ENCODE measurements at regions not wholly inside any gene's neighbourhood (a gene's known extent, or its start where the extent isn't known, plus 50 kb on each side); places are given as distances from the start of the nearest gene placed in this dataset.
"Not testable (repeated sequence)": the region's sequence is repeated elsewhere in the genome, so short reads cannot be mapped to it uniquely, and the experiment has no call there.

GRCh38 chr5:30368064-30368463 lies 825.4 kb upstream of the CDH6 start:
- no peak for DNase-seq

- DNase-seq: not testable (repeated sequence)
Observed at GRCh38 chr5:30365031-30365430, 828.5 kb upstream of the CDH6 start.

- DNase-seq: no peak
Observed at GRCh38 chr5:30357371-30357770, 836.1 kb upstream of the CDH6 start.

GRCh38 chr5:30355675-30356074 lies 837.8 kb upstream of the CDH6 start:
- no peak for DNase-seq

- no peak for DNase-seq
Observed at GRCh38 chr5:30347858-30348257, 845.6 kb upstream of the CDH6 start.

GRCh38 chr5:30345539-30346345 lies 847.7 kb upstream of the CDH6 start:
- DNase-seq: not testable (repeated sequence)

- no peak for DNase-seq
Observed at GRCh38 chr5:30343707-30344106, 849.8 kb upstream of the CDH6 start.

- no peak for DNase-seq
Observed at GRCh38 chr5:30341466-30341865, 852.0 kb upstream of the CDH6 start.

- DNase-seq: no peak
Observed at GRCh38 chr5:30337084-30337573, 856.4 kb upstream of the CDH6 start.

GRCh38 chr5:30331534-30331933 lies 862.0 kb upstream of the CDH6 start:
- no peak for DNase-seq

GRCh38 chr5:30325795-30326194 lies 867.7 kb upstream of the CDH6 start:
- DNase-seq: no peak

GRCh38 chr5:30324083-30324482 lies 869.4 kb upstream of the CDH6 start:
- no peak for DNase-seq

GRCh38 chr5:30287890-30288289 lies 905.6 kb upstream of the CDH6 start:
- no peak for DNase-seq

GRCh38 chr5:30279237-30279636 lies 914.2 kb upstream of the CDH6 start:
- DNase-seq: no peak

- no peak for DNase-seq
Observed at GRCh38 chr5:30267026-30267425, 926.5 kb upstream of the CDH6 start.

- no peak for DNase-seq
Observed at GRCh38 chr5:30239331-30240022, 954.0 kb upstream of the CDH6 start.

- DNase-seq: no peak
Observed at GRCh38 chr5:30237189-30237588, 956.3 kb upstream of the CDH6 start.

- no peak for DNase-seq
Observed at GRCh38 chr5:30209755-30210154, 983.7 kb upstream of the CDH6 start.

GRCh38 chr5:30197662-30198061 lies 995.8 kb upstream of the CDH6 start:
- no peak for DNase-seq

- no peak for DNase-seq
Observed at GRCh38 chr5:30195036-30195435, 998.5 kb upstream of the CDH6 start.

- DNase-seq: no peak
Observed at GRCh38 chr5:30194595-30194994, 998.9 kb upstream of the CDH6 start.

- no peak for DNase-seq
Observed at GRCh38 chr5:30183795-30184194, 1009.7 kb upstream of the CDH6 start.

GRCh38 chr5:30156156-30156555 lies 1037.3 kb upstream of the CDH6 start:
- DNase-seq: no peak
